SK-N-SH treated with all-trans-retinoic acid at 6 μM for 48 hours (cell line): ENCODE measurements at regions not wholly inside any gene's neighbourhood (a gene's known extent, or its start where the extent isn't known, plus 50 kb on each side); places are given as distances from the start of the nearest gene placed in this dataset.

Source experiments
- ATAC-seq: fragments of 200-7000 bp; cut with Tn5 transposase; 3 replicates; pipeline ENCODE4 v1.9.1; 2020; ENCODE audit warnings: mild to moderate bottlenecking, moderate library complexity
- BACH2 ChIP-seq: fragments of 250-450 bp; sonication (Bioruptor Pico); IDR thresholded peaks from 2 replicates; pipeline ENCODE4 v1.9.0; 2021; ENCODE audit warnings: mild to moderate bottlenecking, borderline replicate concordance
- CSDC2 ChIP-seq: fragments of 250-450 bp; sonication (Bioruptor Pico); IDR thresholded peaks from 2 replicates; pipeline ENCODE4 v1.5.0; 2020; ENCODE audit warnings: mild to moderate bottlenecking, moderate library complexity
- GLIS3 ChIP-seq: fragments of 250-450 bp; sonication (Bioruptor Pico); IDR thresholded peaks from 2 replicates; pipeline ENCODE4 v1.5.0; 2020; ENCODE audit warnings: mild to moderate bottlenecking, moderate library complexity
- OSR1 ChIP-seq: fragments of 250-450 bp; sonication (Bioruptor Pico); IDR thresholded peaks from 2 replicates; pipeline ENCODE4 v1.8.0; 2022; ENCODE audit warnings: moderate library complexity, mild to moderate bottlenecking, inconsistent platforms
- PATZ1 ChIP-seq: fragments of 250-450 bp; sonication (Bioruptor Pico); IDR thresholded peaks from 2 replicates; pipeline ENCODE4 v1.8.0; 2020; ENCODE audit warnings: mild to moderate bottlenecking, moderate library complexity, borderline replicate concordance
- PPARA ChIP-seq: fragments of 250-450 bp; sonication (Bioruptor Pico); IDR thresholded peaks from 2 replicates; pipeline ENCODE4 v1.5.0; 2020; ENCODE audit warnings: mild to moderate bottlenecking, borderline replicate concordance
- RARB ChIP-seq: fragments of 250-450 bp; sonication (Bioruptor Pico); IDR thresholded peaks from 2 replicates; pipeline ENCODE4 v1.8.0; 2021; ENCODE audit warnings: mild to moderate bottlenecking, moderate library complexity
- SNAI2 ChIP-seq: fragments of 250-450 bp; sonication (Bioruptor Pico); IDR thresholded peaks from 2 replicates; pipeline ENCODE4 v1.5.0; 2020; ENCODE audit warnings: mild to moderate bottlenecking, moderate library complexity
- TCF4 ChIP-seq: fragments of 250-450 bp; sonication (Bioruptor Pico); IDR thresholded peaks from 2 replicates; pipeline ENCODE4 v1.8.0; 2021; ENCODE audit warnings: mild to moderate bottlenecking, moderate library complexity, borderline replicate concordance
- TOX ChIP-seq: fragments of 250-450 bp; sonication (Bioruptor Pico); IDR thresholded peaks from 2 replicates; pipeline ENCODE4 v1.8.0; 2021; ENCODE audit warnings: mild to moderate bottlenecking, moderate library complexity, borderline replicate concordance
- ZC3H10 ChIP-seq: fragments of 250-450 bp; sonication (Bioruptor Pico); IDR thresholded peaks from 2 replicates; pipeline ENCODE4 v1.5.1; 2021; ENCODE audit warnings: mild to moderate bottlenecking, moderate library complexity
- ZFP3 ChIP-seq: fragments of 250-450 bp; sonication (Bioruptor Pico); IDR thresholded peaks from 2 replicates; pipeline ENCODE4 v1.5.0; 2020; ENCODE audit warnings: mild to moderate bottlenecking, moderate library complexity
- ZFP30 ChIP-seq: fragments of 450-650 bp; formaldehyde crosslinking; IDR thresholded peaks from 2 replicates; pipeline ENCODE4 v1.5.0; 2022; ENCODE audit warnings: mild to moderate bottlenecking, moderate library complexity
- ZNF565 ChIP-seq: fragments of 450-650 bp; formaldehyde crosslinking; conservative IDR thresholded peaks from 2 replicates; pipeline ENCODE4 v1.5.0; 2020; ENCODE audit warnings: low read depth, mild to moderate bottlenecking, moderate library complexity
- ZNF70 ChIP-seq: fragments of 450-650 bp; formaldehyde crosslinking; IDR thresholded peaks from 2 replicates; pipeline ENCODE4 v1.5.0; 2020; ENCODE audit warnings: mild to moderate bottlenecking, moderate library complexity
- ZNF8 ChIP-seq: fragments of 450-650 bp; formaldehyde crosslinking; IDR thresholded peaks from 2 replicates; pipeline ENCODE4 v1.5.0; 2020; ENCODE audit warnings: mild to moderate bottlenecking, moderate library complexity
- TF ChIP-seq, protein P1 (sequence below): fragments of 250-450 bp; sonication (Bioruptor Pico); IDR thresholded peaks from 2 replicates; pipeline ENCODE4 v1.8.0; 2021; ENCODE audit warnings: low read depth, mild to moderate bottlenecking, moderate library complexity, borderline replicate concordance
- TF ChIP-seq, protein P2 (sequence below): fragments of 250-450 bp; sonication (Bioruptor Pico); IDR thresholded peaks from 2 replicates; pipeline ENCODE4 v1.5.1; 2021; ENCODE audit warnings: mild to moderate bottlenecking, moderate library complexity
- TF ChIP-seq, protein P3 (sequence below): fragments of 250-450 bp; sonication (Bioruptor Pico); IDR thresholded peaks from 2 replicates; pipeline ENCODE4 v1.5.0; 2020; ENCODE audit warnings: mild to moderate bottlenecking, moderate library complexity
- TF ChIP-seq, protein P4 (sequence below): fragments of 250-450 bp; sonication (Bioruptor Pico); IDR thresholded peaks from 2 replicates; pipeline ENCODE4 v1.5.1; 2020; ENCODE audit warnings: low read depth, mild to moderate bottlenecking, moderate library complexity

DNA sequence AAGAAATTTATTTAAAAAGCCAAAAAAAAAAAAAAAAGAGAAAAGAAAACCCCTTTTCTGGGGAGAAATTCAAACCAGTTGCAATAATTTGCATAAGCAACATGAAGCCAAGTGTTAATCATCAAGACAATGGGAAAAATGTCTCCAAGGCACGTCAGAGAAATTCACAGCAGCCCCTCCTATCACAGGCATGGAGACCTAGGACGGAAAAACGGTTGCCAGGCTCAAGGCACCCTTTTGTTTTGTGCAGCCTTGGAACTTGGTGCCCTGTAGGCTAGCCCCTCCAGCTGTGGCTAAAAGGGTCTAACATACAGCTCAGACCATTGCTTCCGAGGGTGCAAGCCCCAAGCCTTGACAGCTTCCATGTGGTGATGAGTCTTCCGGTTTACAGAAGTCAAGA, 509.2 kb upstream of the SOX11 start:
- no peak for ATAC-seq
- TF ChIP-seq, protein P1, sequence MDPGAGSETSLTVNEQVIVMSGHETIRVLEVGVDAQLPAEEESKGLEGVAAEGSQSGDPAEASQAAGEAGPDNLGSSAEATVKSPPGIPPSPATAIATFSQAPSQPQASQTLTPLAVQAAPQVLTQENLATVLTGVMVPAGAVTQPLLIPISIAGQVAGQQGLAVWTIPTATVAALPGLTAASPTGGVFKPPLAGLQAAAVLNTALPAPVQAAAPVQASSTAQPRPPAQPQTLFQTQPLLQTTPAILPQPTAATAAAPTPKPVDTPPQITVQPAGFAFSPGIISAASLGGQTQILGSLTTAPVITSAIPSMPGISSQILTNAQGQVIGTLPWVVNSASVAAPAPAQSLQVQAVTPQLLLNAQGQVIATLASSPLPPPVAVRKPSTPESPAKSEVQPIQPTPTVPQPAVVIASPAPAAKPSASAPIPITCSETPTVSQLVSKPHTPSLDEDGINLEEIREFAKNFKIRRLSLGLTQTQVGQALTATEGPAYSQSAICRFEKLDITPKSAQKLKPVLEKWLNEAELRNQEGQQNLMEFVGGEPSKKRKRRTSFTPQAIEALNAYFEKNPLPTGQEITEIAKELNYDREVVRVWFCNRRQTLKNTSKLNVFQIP (CRISPR knock-in tag): no peak
- TF ChIP-seq ZNF565: no peak
- TF ChIP-seq SNAI2 (CRISPR knock-in tag): no peak
- TF ChIP-seq, protein P2, sequence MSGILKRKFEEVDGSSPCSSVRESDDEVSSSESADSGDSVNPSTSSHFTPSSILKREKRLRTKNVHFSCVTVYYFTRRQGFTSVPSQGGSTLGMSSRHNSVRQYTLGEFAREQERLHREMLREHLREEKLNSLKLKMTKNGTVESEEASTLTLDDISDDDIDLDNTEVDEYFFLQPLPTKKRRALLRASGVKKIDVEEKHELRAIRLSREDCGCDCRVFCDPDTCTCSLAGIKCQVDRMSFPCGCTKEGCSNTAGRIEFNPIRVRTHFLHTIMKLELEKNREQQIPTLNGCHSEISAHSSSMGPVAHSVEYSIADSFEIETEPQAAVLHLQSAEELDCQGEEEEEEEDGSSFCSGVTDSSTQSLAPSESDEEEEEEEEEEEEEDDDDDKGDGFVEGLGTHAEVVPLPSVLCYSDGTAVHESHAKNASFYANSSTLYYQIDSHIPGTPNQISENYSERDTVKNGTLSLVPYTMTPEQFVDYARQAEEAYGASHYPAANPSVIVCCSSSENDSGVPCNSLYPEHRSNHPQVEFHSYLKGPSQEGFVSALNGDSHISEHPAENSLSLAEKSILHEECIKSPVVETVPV (CRISPR knock-in tag): no peak
- TF ChIP-seq PATZ1 (CRISPR knock-in tag): no peak
- TF ChIP-seq, protein P3, sequence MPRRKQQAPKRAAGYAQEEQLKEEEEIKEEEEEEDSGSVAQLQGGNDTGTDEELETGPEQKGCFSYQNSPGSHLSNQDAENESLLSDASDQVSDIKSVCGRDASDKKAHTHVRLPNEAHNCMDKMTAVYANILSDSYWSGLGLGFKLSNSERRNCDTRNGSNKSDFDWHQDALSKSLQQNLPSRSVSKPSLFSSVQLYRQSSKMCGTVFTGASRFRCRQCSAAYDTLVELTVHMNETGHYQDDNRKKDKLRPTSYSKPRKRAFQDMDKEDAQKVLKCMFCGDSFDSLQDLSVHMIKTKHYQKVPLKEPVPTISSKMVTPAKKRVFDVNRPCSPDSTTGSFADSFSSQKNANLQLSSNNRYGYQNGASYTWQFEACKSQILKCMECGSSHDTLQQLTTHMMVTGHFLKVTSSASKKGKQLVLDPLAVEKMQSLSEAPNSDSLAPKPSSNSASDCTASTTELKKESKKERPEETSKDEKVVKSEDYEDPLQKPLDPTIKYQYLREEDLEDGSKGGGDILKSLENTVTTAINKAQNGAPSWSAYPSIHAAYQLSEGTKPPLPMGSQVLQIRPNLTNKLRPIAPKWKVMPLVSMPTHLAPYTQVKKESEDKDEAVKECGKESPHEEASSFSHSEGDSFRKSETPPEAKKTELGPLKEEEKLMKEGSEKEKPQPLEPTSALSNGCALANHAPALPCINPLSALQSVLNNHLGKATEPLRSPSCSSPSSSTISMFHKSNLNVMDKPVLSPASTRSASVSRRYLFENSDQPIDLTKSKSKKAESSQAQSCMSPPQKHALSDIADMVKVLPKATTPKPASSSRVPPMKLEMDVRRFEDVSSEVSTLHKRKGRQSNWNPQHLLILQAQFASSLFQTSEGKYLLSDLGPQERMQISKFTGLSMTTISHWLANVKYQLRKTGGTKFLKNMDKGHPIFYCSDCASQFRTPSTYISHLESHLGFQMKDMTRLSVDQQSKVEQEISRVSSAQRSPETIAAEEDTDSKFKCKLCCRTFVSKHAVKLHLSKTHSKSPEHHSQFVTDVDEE (CRISPR knock-in tag): no peak
- TF ChIP-seq, protein P4, sequence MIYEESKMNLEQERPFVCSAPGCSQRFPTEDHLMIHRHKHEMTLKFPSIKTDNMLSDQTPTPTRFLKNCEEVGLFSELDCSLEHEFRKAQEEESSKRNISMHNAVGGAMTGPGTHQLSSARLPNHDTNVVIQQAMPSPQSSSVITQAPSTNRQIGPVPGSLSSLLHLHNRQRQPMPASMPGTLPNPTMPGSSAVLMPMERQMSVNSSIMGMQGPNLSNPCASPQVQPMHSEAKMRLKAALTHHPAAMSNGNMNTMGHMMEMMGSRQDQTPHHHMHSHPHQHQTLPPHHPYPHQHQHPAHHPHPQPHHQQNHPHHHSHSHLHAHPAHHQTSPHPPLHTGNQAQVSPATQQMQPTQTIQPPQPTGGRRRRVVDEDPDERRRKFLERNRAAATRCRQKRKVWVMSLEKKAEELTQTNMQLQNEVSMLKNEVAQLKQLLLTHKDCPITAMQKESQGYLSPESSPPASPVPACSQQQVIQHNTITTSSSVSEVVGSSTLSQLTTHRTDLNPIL (CRISPR knock-in tag): no peak

- no peak for ATAC-seq
These were observed 504.9 kb upstream of the SOX11 start for GRCh38 chr2:5187283-5187682.

More at GRCh38 chr2:5187283-5187682, 504.9 kb upstream of the SOX11 start:
- TF ChIP-seq, protein P4 (CRISPR knock-in tag): no peak
- TF ChIP-seq ZNF70: no peak
- no peak for TF ChIP-seq RARB (CRISPR knock-in tag)
- no peak for TF ChIP-seq BACH2 (CRISPR knock-in tag)
- TF ChIP-seq SNAI2 (CRISPR knock-in tag): no peak
- no peak for TF ChIP-seq GLIS3 (CRISPR knock-in tag)
- TF ChIP-seq PATZ1 (CRISPR knock-in tag): no peak
- TF ChIP-seq TOX: no peak
- no peak for TF ChIP-seq TCF4
- TF ChIP-seq ZNF8 (CRISPR knock-in tag): no peak
- no peak for TF ChIP-seq CSDC2 (CRISPR knock-in tag)
- no peak for TF ChIP-seq ZFP3 (CRISPR knock-in tag)
- no peak for TF ChIP-seq PPARA
- no peak for TF ChIP-seq ZFP30 (CRISPR knock-in tag)
- TF ChIP-seq ZC3H10 (CRISPR knock-in tag): no peak
- TF ChIP-seq, protein P2 (CRISPR knock-in tag): no peak
- no peak for TF ChIP-seq OSR1 (CRISPR knock-in tag)
